Left lung (tissue), 4 donors: ENCODE measurements at regions not wholly inside any gene's neighbourhood (a gene's known extent, or its start where the extent isn't known, plus 50 kb on each side); places are given as distances from the start of the nearest gene placed in this dataset.
"Not testable (repeated sequence)": the region's sequence is repeated elsewhere in the genome, so short reads cannot be mapped to it uniquely, and the experiment has no call there.

Source experiments
- ATAC-seq: fragments of 200-7000 bp; cut with Tn5 transposase; one replicate; pipeline ENCODE4 v1.9.1; 2020; ENCODE audit warnings: moderate library complexity
- DNase-seq, 4 donors: peaks; one replicate each; pipeline ENCODE4 v3.0.0-alpha.2; 2013 to 2020
- H3K27ac ChIP-seq, 2 donors: fragments of 200-600 bp; sonication (generic) in 1 of 2; one replicate each; pipeline versions ENCODE4 v1.5.0 to v1.8.0; 2020 to 2021
- H3K27me3 ChIP-seq, 2 donors: fragments of 200-600 bp; sonication (generic) in 1 of 2; one replicate each; pipeline versions ENCODE4 v1.5.0 to v1.8.0; 2020 to 2021
- H3K36me3 ChIP-seq, 2 donors: fragments of 200-600 bp; sonication (generic) in 1 of 2; one replicate each; pipeline versions ENCODE4 v1.5.0 to v1.8.0; 2020 to 2021
- H3K4me1 ChIP-seq, 2 donors: fragments of 200-600 bp; one replicate each; pipeline ENCODE4 v1.8.0; 2021
- H3K4me3 ChIP-seq, 2 donors: fragments of 200-600 bp; sonication (generic) in 1 of 2; one replicate each; pipeline versions ENCODE4 v1.5.0 to v1.8.0; 2020 to 2021; ENCODE audit warnings: mild to moderate bottlenecking in 1 of 2
- H3K9me3 ChIP-seq, 2 donors: fragments of 200-600 bp; sonication (generic) in 1 of 2; one replicate each; pipeline versions ENCODE4 v1.5.0 to v1.8.0; 2020 to 2021
- CTCF ChIP-seq, 2 donors: fragments of 200-600 bp; sonication (generic) in 1 of 2; IDR thresholded peaks; one replicate each; pipeline versions ENCODE4 v1.5.0 to v1.8.0; 2021; ENCODE audit warnings: antibody characterized with exemption in 2 of 2
- intact Hi-C, 2 donors: fragments of 100-400 bp; cut with DNase I; formaldehyde crosslinking; loops; one replicate each; pipeline versions ENCODE4 v1.11.2 to v1.14.2; 2022
- donor health status: DM: no; HTN: yes; CAD: no.
- donor health status: DM: no; HTN: no; CAD: no.

DNA sequence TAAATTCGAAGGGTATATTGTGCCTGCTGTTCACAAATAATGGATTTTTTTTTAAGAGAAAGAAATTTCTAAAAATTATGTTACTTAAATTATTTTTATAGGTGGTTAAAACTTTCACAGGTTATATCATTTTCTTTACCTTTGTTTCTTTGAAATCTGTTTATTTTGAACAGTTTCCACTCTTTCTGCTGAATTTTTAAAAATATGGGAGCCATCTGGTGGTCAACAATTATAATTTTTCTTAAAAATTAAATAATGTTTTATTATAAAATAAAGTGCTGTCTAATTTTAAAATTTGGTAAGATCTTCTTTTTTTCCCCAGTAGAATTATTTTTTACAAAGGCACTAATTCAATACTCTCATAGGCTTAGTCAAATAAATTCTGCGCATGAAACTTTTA lies 263.9 kb downstream of the ETV1 start:
- H3K4me3 ChIP-seq = no peak overlapping the region
- H3K4me1 ChIP-seq = no peaks in the 10 kb centered on the region
- H3K27ac ChIP-seq = no peak overlapping the region
- no peak for DNase-seq
- H3K36me3 ChIP-seq = no peaks in the 10 kb centered on the region
- intact Hi-C loops = no loop called here
- peaks cover 0 to 4% of the 10 kb centered on the region in 2 donors for H3K9me3 ChIP-seq
- no peaks in the 10 kb centered on the region for H3K27me3 ChIP-seq
- no peak for TF ChIP-seq CTCF (IDR thresholded peaks at IDR 0.05)
- ATAC-seq = no peak

- H3K36me3 ChIP-seq = no peaks in the 10 kb centered on the region
- intact Hi-C loops = no loop called here
- peak; percentile 73 for ATAC-seq
- DNase-seq = peak in 1 of 4 donors; percentile 35
- TF ChIP-seq CTCF (IDR thresholded peaks at IDR 0.05) = no peak
- H3K27ac ChIP-seq = peak overlapping the region in 1 of 2 donors; percentile 35
- H3K27me3 ChIP-seq = no peaks in the 10 kb centered on the region
- H3K4me1 ChIP-seq = no peaks in the 10 kb centered on the region
- H3K9me3 ChIP-seq = peaks cover 0 to 4% of the 10 kb centered on the region in 2 donors
- H3K4me3 ChIP-seq = no peak overlapping the region
Observed at GRCh38 chr7:13727279-13727678, 262.2 kb downstream of the ETV1 start.

- peak overlapping the region in 1 of 2 donors; percentile 35 for H3K27ac ChIP-seq
- TF ChIP-seq CTCF (IDR thresholded peaks at IDR 0.05) = no peak
- DNase-seq (no peak), ATAC-seq (peak; percentile 15)
- H3K4me3 ChIP-seq = no peak overlapping the region
- H3K9me3 ChIP-seq = peaks cover 0 to 4% of the 10 kb centered on the region in 2 donors
- no peaks in the 10 kb centered on the region for H3K4me1 ChIP-seq
- intact Hi-C loops = no loop called here
- no peaks in the 10 kb centered on the region for H3K36me3 ChIP-seq
- no peaks in the 10 kb centered on the region for H3K27me3 ChIP-seq
Observed at GRCh38 chr7:13727751-13728150, 261.7 kb downstream of the ETV1 start.

DNA sequence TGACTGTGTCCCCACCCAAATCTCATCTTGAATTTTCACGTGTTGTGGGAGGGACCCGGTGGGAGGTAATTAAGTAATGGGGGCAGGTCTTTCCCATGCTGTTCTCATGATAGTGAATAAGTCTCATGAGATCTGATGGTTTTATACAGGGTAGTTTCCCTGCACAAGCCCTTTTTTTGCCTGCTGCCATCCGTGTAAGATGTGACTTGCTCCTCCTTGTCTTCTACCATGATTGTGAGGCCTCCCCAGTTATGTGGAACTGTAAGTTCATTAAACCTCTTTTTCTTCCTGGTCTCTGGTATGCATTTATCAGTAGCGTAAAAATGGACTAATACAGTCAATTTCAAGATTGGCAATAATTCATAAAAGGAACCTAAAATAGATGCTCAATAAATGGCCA lies 261.0 kb downstream of the ETV1 start:
- ATAC-seq, H3K4me1 ChIP-seq, H3K4me3 ChIP-seq, intact Hi-C loops, H3K27me3 ChIP-seq, H3K36me3 ChIP-seq, H3K27ac ChIP-seq, DNase-seq, H3K9me3 ChIP-seq: not testable (repeated sequence)

DNA sequence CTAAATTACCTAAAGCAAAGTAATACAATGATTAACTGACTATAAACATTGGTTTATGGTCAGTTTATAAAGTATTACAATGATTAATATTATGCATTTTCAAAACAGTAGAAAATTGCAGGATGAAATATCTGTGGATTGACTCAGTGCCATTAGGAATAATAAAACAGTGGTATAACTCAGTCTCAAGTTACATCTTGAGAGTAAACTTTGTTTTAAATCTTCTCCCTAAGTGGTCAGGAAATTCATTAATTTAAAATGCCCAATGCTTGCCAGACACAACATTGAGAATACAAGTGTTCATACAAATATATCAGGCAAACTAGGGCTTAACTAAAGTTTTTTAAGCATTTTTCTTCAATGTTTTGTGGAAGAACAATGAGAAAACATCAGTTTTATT lies 257.8 kb downstream of the ETV1 start:
- no peak overlapping the region for H3K27ac ChIP-seq
- no peak for DNase-seq

More for the DNA sequence above, 257.8 kb downstream of the ETV1 start:
- TF ChIP-seq CTCF (IDR thresholded peaks at IDR 0.05) = no peak
- Histone ChIP-seq H3K36me3 (no peaks in the 10 kb centered on the region), H3K4me3 (no peak overlapping the region), H3K27me3 (no peaks in the 10 kb centered on the region), H3K4me1 (no peaks in the 10 kb centered on the region), H3K9me3 (peaks cover 0 to 4% of the 10 kb centered on the region in 2 donors)
- intact Hi-C loops = no loop called here
- ATAC-seq = no peak
